NCI-H2107 treated with DMSO at 0.1 percent for 48 hours (cell line): ENCODE measurements at regions not wholly inside any gene's neighbourhood (a gene's known extent, or its start where the extent isn't known, plus 50 kb on each side); places are given as distances from the start of the nearest gene placed in this dataset.
"Not testable (repeated sequence)": the region's sequence is repeated elsewhere in the genome, so short reads cannot be mapped to it uniquely, and the experiment has no call there.

ENCODE experiments used
- DNase-seq: peaks from one replicate; lab custom pipeline; 2025; ENCODE audit not compliant: unreplicated experiment; lab: John Stamatoyannopoulos, UW

DNA sequence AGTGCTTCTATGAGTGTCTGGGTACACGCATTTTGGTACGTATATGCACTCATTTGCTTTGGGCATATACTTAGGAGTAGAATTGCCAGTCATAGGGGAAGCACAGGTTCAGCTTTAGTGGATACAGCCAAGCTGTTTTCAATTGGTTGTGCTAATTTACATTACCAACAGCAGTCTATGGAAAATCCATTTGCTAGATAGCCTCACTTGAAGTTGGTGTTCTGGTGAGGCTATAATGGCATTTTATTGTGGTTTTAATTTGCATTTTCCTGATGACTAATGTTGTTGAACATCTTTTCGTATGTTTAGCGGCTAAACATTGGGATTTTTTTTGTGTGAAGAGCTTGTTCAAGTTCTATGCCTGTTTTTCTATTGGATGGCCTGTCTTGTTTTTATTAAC lies 76.8 kb upstream of the ANKH start:
- no peak for DNase-seq

DNA sequence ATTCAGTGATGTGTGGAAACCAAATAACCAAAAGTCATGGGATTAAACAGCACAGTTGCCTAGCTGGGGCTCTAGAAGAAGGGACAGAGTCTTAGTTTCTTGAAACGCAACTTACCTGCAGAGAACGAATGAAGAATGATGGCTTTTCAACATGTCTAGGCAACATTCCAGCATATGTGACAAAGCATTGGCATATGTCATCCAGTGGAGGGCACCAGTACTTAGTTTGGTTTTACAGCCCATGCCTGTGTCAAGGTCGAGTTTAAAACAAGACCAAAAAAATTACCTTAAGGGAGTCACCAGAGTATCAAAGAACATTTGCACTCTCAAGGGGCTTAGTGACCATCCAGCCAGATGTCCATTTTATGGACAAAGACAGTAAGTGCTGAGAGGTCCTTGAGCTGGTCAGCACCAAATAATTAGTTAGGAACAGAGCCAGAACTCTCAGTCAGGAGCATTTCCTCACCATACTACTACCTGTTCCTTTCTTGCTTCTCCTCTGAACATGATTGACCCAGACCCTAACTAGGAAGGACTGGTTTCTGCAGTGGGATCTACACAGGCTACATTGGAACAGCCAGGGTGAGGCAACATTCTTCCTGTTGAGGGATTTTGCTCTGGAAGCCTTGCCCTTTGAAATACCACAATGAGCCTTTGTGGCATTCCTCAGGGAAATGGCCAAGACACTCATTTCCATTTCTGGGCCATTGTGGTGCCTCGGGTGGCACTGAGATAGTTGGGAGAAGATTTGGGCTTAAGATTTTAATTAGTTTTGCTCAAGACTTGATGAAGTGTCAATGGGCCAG lies 75.4 kb upstream of the ANKH start:
- DNase-seq: no peak

- DNase-seq: no peak
Observed at GRCh38 chr5:14945450-14945849, 73.9 kb upstream of the ANKH start.

- no peak for DNase-seq
Observed at GRCh38 chr5:14944996-14945395, 73.4 kb upstream of the ANKH start.

- no peak for DNase-seq
Observed at GRCh38 chr5:14944350-14944739, 72.8 kb upstream of the ANKH start.

GRCh38 chr5:14942212-14942611 lies 70.6 kb upstream of the ANKH start:
- no peak for DNase-seq

GRCh38 chr5:14937254-14937653 lies 65.7 kb upstream of the ANKH start:
- no peak for DNase-seq

GRCh38 chr5:14936588-14936987 lies 65.0 kb upstream of the ANKH start:
- DNase-seq: no peak

DNA sequence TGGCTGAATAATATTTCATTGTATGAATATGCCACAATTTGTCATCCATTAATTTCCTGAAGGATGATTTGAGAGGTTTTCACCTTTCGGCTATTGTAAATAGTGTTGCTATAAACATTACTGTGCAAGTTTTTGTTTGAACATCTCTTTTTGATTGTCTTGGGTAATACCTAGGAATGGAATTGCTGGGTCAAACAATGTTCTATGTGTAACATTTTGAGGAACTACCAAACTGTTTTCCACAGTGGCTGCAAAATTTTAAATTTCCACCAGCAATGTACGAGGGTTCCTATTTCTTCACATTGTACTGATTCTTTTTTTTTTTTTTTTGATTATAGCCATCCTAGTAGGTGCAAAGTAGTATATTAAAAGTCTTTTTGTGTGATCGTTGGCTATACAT lies 63.8 kb upstream of the ANKH start:
- no peak for DNase-seq

DNA sequence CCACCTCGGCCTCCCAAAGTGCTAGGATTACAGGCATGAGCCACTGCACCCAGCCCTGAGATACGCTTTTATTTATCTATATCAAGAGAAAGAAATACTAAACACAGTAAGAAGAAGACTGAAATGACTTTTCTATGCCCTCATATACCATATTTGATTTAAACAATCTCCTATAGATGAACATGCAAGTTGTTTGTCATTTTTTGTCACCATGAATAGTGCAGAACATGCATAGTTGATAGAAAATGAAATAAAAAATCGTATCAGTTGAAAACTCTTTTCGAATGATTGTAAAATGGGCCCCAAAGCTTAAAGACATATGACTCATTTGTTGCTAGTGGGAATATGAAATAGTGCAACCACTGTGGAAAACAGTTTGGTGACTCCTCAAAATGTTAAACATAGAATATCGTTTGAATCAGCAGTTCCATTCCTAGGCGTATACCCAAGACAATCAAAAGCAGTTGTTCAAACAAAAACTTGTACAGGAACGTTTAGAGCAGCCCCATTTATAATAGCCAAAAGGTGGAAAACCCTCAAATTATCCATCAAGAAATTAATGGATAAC lies 61.4 kb upstream of the ANKH start:
- DNase-seq: no peak

- DNase-seq: no peak
Observed at GRCh38 chr5:14930486-14930885, 58.9 kb upstream of the ANKH start.

DNA sequence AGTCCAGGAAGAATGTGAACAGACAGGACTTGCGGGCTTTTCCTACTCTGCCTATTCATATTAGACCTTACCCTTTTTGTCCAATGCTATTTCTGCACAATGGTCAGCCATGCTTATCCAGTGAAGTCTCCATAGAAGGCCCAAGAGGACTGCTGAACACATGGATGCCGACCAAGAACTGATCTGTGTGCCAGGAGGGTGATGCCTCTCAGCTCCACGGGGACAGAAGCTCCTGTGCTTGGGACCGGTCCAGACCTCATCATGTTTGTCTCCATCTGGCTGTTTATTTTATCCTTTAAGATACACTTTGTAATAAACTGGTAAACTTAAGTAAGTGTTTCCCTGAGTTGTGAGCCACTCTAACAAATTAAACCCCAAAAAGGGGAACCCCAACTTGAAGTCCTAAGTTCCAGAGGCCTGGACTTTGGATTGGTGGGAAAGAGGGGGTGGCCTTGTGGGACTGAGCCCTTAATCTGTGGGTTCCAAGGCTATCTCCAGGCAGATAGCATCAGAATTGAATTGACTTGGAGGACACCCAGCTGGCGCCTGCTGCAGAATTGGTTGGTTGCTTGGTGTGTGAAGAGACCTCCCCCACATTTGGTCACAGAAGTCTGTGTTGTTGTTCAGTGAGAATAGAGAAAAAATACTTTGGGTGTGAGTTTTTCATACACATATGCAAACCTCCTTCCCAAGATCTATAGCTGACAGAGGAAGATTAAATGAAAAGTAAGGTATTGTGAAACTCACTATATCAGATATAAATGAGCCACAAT lies 57.9 kb upstream of the ANKH start:
- no peak for DNase-seq

GRCh38 chr5:14928661-14929060 lies 57.1 kb upstream of the ANKH start:
- DNase-seq: no peak

GRCh38 chr5:14925326-14925725 lies 53.7 kb upstream of the ANKH start:
- DNase-seq: no peak

DNA sequence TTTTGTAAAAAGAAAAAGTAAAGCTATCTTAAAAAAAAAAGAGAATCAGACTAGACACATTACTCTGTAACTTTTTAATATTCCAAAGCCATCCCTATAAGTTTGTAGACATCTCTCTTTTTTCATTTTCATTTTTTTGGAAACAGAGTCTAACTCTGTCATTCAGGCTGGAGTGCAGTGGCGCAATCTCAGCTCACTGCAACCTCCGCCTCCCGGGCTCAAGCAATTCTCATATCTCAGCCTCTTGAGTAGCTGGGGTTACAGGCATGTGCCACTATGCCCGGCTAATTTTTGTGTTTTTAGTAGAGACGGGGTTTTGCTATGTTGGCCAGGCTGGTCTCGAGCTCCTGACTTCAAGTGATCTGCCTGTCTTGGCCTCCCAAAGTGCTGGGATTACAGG lies 51.4 kb upstream of the ANKH start:
- DNase-seq: not testable (repeated sequence)

DNA sequence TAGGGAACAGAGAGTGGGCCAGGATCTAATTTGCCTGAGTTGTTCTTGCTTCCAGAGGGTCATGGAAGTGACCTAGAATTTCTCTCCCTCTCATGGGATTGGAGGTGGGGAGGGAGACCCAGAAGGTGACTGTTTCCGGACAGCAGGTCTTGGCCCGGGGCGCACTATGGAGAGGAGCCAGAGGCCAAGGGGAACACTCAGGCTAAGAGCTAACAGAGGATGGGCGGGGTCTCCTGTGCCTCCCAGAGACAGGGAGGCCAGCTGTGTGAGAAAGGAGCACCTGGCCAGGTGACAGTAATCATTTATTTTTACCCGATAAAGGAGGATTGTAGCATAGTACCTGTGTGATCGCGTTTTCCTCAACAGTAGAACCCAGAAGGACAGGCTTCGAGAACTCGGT lies 50.9 kb upstream of the ANKH start:
- DNase-seq: no peak
